Esophagus muscularis mucosa (tissue), 3 donors: ENCODE measurements at regions not wholly inside any gene's neighbourhood (a gene's known extent, or its start where the extent isn't known, plus 50 kb on each side); places are given as distances from the start of the nearest gene placed in this dataset.

ENCODE experiments used
- CTCF ChIP-seq, 3 experiments: fragments of 200-600 bp in 2 of 3; fragments of 450-650 bp in 1 of 3; sonication (generic) in 2 of 3; IDR thresholded peaks; one replicate each; pipeline ENCODE4 v1.5.1; 2017 to 2019; ENCODE audit warnings: antibody characterized with exemption in 3 of 3, mild to moderate bottlenecking in 2 of 3, moderate library complexity in 1 of 3
- POLR2A ChIP-seq: fragments of 450-650 bp; IDR thresholded peaks from one replicate; pipeline ENCODE4 v1.6.1; 2017; ENCODE audit warnings: antibody characterized with exemption, moderate library complexity, mild to moderate bottlenecking, low read depth

DNA sequence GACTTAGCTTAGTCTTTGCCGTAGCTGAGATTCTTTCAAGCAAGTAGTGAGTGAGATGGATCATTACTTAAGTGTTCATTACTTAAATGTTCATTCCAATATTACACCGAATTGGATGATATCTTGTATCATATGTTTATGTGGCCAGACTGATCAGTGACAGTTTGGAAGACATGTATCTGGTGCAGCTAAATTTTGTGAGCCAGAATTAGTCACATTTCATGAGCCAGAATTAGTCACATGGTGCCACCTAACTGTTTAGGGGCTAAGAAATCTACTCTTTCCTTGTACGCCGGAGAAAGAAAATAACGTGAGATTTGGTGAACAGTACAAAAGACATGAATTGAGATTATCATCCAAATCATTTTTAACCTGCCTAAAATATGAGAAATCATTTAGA, 355.6 kb downstream of the USP25 start:
- TF ChIP-seq CTCF (IDR thresholded peaks at IDR 0.05) (no peak), POLR2A (no peak)
